ENCODE measurements at regions not wholly inside any gene's neighbourhood (a gene's known extent, or its start where the extent isn't known, plus 50 kb on each side); places are given as distances from the start of the nearest gene placed in this dataset.

- no peak overlapping the region for H3K4me3 ChIP-seq (ENCODE audit: low read depth, low read length)
- no peak for DNase-seq (ENCODE audit: low read depth)
- TF ChIP-seq CTCF (conservative IDR thresholded peaks at IDR 0.05; ENCODE audit: low read depth, low read length): no peak
These were observed 250.5 kb downstream of the KLF13 start for GRCh38 chr15:31577108-31577507.

- H3K4me3 ChIP-seq (ENCODE audit: low read depth, low read length): no peak overlapping the region
- no peak for TF ChIP-seq CTCF (conservative IDR thresholded peaks at IDR 0.05; ENCODE audit: low read depth, low read length)
- DNase-seq (ENCODE audit: low read depth): no peak
These were observed 252.6 kb downstream of the KLF13 start for GRCh38 chr15:31579282-31579681.

GRCh38 chr15:31579976-31580375 lies 253.3 kb downstream of the KLF13 start:
- DNase-seq (ENCODE audit: low read depth): no peak
- no peak for TF ChIP-seq CTCF (conservative IDR thresholded peaks at IDR 0.05; ENCODE audit: low read depth, low read length)
- H3K4me3 ChIP-seq (ENCODE audit: low read depth, low read length): no peak overlapping the region

GRCh38 chr15:31584195-31584594 lies 257.6 kb downstream of the KLF13 start:
- no peak for DNase-seq (ENCODE audit: low read depth)
- TF ChIP-seq CTCF (conservative IDR thresholded peaks at IDR 0.05; ENCODE audit: low read depth, low read length): no peak
- H3K4me3 ChIP-seq (ENCODE audit: low read depth, low read length): no peak overlapping the region

GRCh38 chr15:31585240-31585639 lies 258.6 kb downstream of the KLF13 start:
- no peak overlapping the region for H3K4me3 ChIP-seq (ENCODE audit: low read depth, low read length)
- TF ChIP-seq CTCF (conservative IDR thresholded peaks at IDR 0.05; ENCODE audit: low read depth, low read length): no peak
- DNase-seq (ENCODE audit: low read depth): no peak

- no peak overlapping the region for H3K4me3 ChIP-seq (ENCODE audit: low read depth, low read length)
- DNase-seq (ENCODE audit: low read depth): no peak
- no peak for TF ChIP-seq CTCF (conservative IDR thresholded peaks at IDR 0.05; ENCODE audit: low read depth, low read length)
These were observed 260.2 kb downstream of the KLF13 start for GRCh38 chr15:31586841-31587240.

GRCh38 chr15:31587583-31587982 lies 260.9 kb downstream of the KLF13 start:
- TF ChIP-seq CTCF (conservative IDR thresholded peaks at IDR 0.05; ENCODE audit: low read depth, low read length): no peak
- H3K4me3 ChIP-seq (ENCODE audit: low read depth, low read length): no peak overlapping the region

More at GRCh38 chr15:31587583-31587982, 260.9 kb downstream of the KLF13 start:
- no peak for DNase-seq (ENCODE audit: low read depth)
